SKM-1 treated with dmso at 0.1 percent for 144 hours (cell line): ENCODE measurements at regions not wholly inside any gene's neighbourhood (a gene's known extent, or its start where the extent isn't known, plus 50 kb on each side); places are given as distances from the start of the nearest gene placed in this dataset.
"Not testable (repeated sequence)": the region's sequence is repeated elsewhere in the genome, so short reads cannot be mapped to it uniquely, and the experiment has no call there.

Experiments used
- DNase-seq: peaks from one replicate; lab custom pipeline; 2025; ENCODE audit not compliant: unreplicated experiment; lab: John Stamatoyannopoulos, UW

DNA sequence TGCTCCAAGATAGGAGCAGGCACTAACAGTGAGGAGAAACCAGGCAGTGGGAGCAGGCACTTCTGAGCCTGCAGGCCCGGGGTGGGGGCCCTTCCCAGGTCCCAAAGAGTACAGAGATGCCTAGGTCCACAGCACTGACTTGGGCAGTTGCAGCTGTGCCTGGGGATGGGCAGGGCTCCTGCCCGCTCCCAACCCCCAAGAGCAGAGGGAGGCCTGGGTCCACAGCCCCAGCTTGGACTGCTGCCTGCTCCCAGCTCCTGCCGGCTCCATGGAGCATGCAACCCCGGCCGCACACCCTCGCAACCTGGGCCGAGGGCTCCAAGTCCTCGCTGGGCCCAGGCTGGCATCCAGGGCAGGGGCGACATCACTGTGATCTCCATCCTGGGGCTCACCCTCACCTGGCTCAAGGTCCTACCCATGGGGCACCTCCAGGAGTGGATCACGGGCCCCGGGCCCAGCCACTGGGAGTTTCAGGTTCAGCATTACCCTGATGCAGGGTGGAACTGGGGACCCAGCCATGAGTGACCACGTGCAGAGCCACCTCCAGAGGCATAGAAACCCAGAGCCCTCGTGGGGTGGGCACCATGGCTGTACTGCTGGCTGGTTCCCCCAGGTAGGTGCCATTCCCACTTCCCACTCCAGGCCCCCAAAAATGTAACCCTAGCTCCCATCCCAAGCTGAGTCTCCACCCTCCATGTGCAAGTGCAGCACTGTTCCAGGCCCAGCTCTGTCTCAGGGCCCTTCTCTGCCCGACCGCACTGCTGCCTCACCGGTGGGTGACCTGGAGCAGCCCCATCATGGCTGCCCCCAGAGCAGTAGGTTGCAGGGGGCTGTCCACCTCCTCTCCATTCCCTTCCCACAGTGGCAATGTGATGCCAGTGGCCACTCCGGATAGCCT is 325.6 kb downstream of the NR4A2 start:
- no peak for DNase-seq

DNA sequence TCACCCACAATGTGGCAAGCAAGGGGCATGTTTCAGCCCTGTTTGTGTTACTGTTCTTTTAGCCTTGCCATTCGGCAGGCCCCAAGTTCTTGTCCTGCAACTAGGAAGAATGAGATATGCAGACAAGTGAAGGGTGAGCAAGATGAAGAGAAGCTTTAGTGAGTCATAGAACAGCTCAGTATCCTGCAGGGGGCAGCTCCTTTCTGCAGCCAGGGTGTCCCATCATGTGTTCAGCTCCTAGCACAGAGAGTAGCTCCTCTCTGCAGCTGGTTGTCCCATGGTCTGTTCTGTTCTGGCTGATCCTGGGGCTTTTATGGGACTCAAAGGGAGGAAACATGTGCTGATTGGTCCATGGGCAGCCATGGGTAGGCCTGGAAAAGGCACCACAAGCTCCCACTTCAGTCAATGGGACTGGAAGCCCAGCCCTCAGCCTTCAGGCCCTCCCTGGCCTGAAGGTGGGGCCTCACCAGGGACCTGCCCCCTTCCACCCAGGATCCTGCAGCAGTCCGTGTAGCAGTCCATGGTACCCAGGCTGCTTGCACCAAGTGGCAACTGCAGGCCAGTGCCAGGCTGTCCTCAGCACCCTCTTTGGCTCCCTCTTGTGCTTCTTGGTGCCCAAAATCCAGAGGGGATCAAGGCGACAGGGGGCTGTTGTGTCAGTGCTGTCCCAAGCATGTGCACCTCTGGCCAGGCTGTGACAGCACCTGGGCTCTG is 326.4 kb downstream of the NR4A2 start:
- no peak for DNase-seq

DNA sequence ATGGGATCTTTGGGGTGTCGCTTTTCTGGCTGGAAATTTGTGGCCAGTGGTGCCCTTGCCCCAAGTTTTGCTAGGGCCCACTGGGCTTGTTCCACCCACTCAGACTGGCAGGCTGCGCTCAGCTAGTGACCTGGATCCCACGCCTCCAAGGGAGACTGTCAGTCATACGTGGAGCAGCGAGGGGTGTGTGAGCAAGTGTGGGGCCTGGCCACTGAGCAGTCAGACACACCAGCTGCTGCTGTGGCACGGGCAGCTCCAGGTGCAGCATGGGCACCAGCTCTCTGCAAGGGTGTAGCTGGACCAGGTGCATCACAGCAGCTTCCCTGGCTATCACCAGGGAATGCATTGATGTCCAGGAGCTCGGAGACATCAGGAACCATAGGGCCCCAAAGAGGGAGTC is 327.0 kb downstream of the NR4A2 start:
- DNase-seq = no peak

DNA sequence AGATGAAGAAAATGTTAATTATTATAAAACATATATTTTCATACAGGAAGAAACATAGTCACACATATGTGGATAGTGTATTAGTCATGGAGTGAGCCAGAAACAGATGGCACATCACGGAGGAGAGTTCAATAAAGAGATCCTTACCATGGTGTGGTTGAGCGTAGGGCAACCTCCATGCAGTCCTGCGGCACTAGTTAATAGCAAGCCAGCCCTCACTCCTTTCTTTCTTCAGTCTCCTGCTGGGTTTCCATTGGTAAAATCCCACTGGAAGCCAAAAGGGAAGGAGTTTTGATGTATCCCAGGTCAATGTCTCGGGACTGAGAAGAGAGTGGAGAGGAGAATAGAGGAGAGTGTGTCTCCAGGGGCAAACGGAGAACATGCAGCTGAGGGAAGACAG is 328.1 kb downstream of the NR4A2 start:
- no peak for DNase-seq

DNA sequence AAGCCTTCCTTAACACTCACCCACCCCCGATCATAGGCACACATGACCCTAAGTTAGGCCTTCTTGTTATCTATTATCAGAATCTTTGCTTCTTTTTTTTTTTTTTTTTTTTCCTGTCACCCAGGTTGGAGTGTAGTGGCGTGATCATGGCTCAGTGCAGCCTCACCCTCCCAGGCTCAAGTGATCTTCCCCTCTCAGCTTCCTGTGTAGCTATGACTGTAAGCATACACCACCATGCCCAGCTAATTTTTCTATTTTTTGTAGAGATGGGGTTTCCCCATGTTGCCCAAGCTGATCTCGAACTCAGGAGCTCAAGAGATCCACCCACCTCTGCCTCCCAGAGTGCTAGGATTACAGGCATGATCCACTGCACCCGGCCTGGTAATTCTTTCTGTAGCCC is 328.7 kb downstream of the NR4A2 start:
- DNase-seq = no peak

DNA sequence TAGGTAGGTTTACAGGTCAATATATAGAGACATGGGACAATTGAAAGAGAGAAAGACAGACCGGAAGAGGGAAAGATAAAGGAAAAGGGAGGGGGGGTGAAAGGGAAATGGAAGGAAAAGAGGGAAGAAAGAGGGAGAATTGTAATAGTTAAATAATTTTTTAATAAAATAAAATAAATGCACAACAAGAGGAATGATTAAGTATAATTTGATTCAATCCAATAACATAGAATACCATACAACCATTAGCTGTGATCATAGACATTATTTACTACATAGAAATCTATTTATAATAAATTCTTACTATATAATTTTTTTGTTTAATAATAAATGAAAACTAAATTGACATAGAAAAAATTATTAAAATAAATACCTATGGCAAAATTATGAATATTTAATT is 330.7 kb downstream of the NR4A2 start:
- no peak for DNase-seq

DNA sequence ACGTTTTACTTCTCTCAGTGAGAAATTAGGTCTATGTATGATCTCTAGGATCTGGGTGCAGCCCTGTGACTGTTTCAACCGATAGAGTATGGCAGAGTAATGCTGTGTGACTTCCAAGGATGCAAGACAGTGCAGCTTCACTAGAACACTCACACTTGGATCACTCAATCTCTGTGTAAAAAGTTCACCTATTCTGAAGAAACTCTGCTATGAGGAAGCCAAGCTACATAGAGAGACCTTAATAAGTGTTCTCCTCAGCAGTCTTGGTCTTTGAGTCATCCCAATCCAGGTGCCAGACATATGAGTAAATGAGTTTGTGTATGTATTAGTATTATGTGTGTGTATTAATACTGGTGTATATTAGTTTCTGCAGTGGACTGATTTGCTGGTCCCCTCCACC is 335.0 kb downstream of the NR4A2 start:
- no peak for DNase-seq

DNA sequence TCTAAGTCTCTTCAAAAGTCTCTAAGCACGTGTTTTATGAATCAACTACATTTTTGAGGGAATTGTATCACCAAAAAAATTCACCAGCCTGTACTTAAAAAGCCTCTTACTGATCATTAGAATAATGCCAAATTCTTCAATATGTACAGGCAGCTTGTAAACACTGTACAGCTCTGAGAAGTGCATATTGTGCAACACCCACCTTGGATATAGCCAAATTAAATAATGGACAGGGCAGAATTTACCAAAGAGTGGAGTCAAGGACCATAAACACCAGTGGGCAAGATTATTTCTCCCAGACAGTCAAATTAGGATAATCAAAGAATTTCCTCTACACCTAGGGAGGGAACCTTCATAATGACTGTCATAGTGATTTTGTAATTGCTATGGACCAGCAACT is 338.2 kb downstream of the NR4A2 start:
- DNase-seq = no peak

DNA sequence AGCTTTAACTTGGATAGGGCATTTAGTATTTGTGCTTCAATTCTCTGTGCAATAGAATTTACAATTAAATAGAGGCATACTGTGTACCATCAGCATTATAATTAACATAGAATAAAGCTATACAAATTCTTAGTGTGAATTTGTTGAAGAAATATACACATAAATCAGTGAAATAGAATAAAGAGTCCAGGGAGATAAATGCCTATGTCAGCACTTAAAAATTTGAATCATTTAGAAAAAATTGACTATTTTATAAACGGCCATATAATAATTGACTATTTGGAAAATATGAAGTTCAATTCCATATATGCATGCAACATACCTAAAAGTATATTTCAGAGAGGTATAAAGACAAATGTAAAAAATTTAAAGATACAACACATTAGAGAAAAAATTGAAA is 348.7 kb downstream of the NR4A2 start:
- no peak for DNase-seq

DNA sequence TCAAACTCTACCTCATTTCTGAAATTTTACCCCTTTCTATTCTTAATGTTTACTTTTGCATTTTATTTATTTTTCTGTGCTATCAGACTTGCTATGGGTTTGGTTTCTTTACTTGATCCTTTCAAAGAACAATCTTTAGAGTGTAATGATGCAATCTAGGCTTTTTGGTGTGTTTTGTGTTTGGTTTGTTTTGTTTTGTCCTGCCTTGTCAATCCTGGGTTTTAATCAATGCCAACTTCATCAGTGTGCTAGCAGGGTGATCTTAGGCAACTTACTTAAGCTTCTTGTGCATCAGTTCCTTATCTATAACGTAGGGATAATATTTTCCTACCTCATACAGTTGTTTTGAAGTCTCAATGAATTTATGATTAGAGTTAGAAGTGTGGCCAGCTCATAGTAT is 350.4 kb downstream of the NR4A2 start:
- no peak for DNase-seq

DNA sequence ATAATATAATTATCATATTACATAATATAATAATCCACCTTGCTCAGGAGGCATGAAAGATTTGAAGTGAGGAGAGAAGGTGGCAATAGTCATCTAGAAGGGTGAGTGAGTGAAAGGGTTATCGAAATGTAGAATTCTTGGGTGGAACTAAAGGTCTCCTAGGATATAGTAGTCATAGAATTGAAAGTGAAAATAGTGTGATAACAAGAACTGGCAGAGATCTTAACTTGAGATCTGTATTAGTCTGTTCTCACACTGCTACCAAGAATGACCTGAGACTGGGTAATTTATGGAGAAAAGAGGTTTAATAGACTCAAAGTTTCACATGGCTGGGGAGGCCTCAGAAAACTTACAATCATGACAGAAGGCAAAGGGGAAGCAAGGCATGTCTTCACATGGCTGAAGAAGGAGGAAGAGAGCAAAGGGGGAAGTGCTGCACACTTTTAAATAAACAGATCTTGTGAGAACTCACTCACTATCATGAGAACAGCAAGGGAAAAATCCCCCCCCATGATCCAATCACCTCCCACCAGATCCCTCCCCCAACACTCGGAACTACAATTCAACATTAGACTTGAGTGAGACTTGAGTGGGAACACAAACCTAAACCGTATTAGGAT is 351.5 kb downstream of the NR4A2 start:
- peak; percentile 66 for DNase-seq

DNA sequence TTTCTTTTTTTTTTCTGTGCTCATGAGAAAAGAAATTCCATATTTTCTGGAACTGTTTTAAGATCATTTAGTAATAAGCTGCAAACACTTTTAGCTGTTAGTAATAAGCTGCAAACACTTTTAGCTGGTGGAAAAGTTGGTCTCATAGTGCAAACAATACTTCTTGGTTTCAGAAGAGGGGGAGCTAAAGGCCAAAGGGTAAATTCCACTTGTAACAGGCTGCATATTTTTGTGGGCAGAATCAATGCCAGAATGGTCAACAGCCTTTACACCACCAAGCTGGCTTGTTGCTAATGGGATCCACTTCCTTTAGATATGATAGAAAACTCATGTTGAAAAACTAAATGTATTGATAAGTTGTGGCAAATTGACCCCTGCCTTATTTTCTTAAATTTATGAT is 356.8 kb downstream of the NR4A2 start:
- no peak for DNase-seq

DNA sequence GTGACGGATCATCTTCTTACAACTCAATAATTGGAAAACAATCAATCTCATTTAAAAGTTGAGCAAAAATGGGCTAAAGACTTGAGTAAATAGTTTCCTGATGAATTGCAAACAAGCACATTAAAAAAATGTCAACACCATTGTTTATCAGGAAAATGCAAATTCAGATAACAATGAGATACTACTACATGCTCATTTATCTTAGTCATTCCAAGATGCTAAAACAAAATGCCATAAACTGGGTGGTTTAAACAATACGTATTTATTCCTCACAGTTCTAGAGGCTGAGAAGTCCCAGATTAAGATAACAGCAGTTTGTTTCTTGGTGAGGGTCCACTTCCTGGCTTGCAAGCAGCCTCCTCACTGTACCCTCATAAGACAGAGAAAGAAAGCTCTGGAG is 359.6 kb downstream of the NR4A2 start:
- DNase-seq = no peak

DNA sequence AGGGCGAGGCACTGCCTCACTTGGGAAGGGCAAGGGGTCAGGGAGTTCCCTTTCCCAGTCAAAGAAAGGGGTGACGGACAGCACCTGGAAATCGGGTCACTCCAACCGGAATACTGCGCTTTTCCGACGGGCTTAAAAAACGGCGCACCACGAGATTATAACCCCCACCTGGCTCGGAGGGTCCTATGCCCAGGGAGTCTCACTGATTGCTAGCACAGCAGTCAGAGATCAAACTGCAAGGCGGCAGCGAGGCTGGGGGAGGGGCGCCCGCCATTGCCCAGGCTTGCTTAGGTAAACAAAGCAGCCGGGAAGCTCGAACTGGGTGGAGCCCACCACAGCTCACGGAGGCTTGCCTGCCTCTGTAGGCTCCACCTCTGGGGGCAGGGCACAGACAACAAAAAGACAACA is 366.5 kb downstream of the NR4A2 start:
- not testable (repeated sequence) for DNase-seq

DNA sequence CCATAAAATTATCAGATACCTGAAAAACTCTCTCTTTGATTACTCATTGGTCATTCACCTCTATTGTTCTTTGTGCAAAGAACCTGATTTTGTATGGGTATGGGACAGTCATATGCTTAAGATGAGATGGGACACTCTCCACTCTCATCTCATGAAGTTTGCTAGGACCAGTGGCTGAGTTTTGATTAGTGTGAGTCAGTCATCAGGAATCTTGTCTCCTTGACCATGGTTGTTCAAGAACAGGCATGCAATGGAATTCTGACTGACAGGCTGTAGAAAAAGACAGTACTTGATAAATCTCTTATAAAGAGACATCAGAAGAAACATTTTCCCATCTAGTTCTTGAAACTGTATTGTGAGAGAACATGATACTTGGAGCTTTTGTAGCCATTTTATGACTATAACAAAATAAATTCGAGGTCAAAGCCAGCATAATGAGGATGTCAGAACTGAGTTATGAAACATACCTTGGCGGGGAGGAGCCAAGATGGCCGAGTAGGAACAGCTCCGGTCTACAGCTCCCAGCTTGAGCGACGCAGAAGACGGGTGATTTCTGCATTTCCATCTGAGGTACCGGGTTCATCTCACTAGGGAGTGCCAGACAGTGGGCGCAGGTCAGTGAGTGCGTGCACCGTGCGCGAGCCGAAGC is 367.0 kb downstream of the NR4A2 start:
- DNase-seq = no peak

DNA sequence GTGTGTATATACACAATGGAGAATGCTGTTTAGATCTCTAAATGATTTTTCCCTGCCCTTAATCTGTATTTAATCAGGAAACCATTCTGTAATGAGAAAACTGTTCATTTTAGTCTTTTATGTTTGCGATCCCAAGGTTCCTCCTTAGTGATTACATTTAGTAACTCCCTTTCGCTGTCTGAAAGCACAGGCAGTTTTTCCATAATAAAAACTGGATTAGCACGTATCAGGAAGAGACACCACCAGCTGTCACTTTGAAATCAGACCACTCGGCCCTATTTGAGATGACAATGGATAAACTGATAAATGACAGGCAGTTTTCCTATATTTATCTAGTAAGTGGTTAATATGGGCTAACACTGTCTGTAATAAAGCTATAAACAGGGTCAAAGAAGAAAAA is 370.9 kb downstream of the NR4A2 start:
- DNase-seq = no peak

DNA sequence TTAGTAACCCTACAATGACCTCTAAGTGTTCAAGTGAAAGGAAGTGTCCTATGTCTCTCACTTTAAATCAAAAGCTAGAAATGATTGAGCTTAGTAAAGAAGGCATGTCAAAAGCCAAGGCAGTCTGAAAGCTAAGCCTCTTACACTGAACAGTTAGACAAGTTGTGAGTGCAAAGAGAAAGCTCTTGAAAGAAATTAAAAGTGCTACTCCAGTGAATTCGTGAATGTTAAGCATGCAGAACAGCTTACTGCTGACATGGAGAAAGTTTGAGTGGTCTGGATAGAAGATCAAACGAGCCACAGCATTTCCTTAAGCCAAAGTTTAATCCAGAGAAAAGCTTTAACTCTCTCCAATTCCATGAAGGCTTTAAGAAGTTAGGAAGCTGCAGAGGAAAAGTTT is 373.7 kb downstream of the NR4A2 start:
- no peak for DNase-seq

DNA sequence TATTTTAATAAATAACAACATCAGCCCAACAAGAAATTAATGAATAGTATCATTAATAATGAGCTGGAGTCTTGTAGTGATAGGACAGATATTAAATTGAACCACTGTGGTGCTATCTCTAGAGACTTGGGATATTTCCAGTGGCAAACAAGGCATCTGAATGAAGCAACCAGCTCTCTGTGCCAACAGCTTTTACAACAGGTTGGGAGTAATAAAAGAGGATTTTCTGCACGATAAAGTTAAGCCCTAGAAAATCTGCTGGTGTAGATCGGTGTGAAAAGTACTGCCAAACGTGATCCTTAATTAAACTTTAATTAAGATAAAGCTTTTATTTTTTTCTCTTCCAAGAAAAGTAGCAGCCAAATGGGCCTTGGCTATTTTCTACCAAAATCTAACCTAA is 385.5 kb downstream of the NR4A2 start:
- no peak for DNase-seq

DNA sequence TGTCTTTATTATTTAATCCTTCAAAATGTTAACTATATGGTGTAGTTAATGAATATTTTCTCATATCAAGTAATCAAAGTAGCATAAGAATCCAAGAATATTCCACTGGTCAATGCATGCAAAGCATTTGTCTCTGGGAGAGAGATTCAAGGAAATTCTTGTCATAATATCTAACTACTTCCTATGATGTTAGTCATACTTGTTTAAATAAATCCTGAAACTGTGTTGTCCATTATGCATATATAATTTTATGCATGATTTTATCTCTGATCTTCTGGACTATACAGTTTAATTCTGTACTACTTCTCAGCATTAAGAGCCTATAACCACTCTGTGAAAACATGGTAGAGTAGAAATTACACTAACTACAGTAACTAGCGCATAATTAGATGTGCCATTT is 388.3 kb downstream of the NR4A2 start:
- DNase-seq = no peak

DNA sequence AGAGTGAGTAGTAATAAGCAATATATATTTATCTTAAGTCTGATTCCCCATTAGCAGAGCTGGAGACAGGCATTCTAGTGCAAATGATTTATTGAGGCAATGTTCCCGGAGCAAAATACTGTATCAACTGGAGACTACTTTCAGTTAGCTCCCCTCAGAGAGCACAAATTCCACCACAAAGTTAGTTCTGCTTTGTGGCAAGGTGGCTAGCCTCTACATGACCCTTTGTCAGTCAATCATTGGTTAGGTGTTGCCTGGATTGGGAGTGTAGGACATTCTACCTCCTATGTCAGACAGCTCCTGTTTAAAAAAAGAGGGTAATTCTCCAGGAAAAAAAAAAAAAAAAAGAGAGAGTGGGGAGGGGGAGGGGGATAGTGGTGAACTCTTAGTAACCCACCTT is 402.2 kb downstream of the NR4A2 start:
- no peak for DNase-seq

DNA sequence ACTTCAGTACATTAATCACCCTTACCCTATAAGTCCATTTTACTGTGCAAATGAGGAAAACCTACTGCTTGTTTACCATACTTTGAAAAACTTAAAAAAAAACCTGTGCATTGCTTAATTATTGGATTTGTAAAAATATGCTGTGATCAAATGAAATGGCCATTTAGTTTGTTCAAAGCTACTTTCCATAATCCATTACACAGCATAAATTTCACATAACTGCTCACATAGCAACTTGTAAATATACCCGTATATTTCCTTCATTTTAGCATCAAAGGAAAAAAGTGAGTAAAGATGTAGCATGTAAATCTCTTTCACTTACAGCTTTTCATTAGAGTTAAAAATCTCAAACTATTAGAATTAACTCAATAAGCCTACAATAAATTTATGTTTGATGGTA is 415.1 kb downstream of the NR4A2 start:
- DNase-seq = no peak

DNA sequence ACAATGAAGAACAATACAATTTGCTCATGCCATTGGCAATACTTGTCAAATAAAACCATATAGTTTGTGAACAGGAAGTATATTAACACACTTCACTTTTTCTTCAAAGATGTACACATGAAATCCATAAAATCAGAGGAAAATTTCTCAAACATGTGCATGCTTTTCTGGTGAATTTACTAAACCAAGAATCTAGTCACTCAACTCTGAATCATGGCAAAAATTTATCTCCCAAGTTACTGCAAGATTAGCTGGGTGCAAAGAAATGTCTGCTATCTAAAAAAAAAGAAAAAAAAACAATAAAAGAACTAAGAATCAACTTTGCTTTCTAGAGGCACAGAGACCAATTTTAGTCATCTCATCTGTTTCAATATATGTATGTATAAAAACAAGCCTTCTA is 419.2 kb downstream of the NR4A2 start:
- no peak for DNase-seq
